HPDE6-E6E7 (cell line): ENCODE measurements at regions not wholly inside any gene's neighbourhood (a gene's known extent, or its start where the extent isn't known, plus 50 kb on each side); places are given as distances from the start of the nearest gene placed in this dataset.

Experiments used
- DNase-seq: peaks from one replicate; pipeline ENCODE4 v3.0.0; 2011; ENCODE audit warnings: missing footprints; ENCODE audit errors: extremely low spot score

- no peak for DNase-seq
Observed at GRCh38 chr20:6421321-6422248, 298.8 kb upstream of the FERMT1 start.

GRCh38 chr20:6420336-6420735 lies 297.5 kb upstream of the FERMT1 start:
- DNase-seq = no peak

GRCh38 chr20:6418732-6419131 lies 295.9 kb upstream of the FERMT1 start:
- no peak for DNase-seq

GRCh38 chr20:6416371-6416770 lies 293.5 kb upstream of the FERMT1 start:
- no peak for DNase-seq

GRCh38 chr20:6411651-6412050 lies 288.8 kb upstream of the FERMT1 start:
- DNase-seq = no peak

- DNase-seq = no peak
Observed at GRCh38 chr20:6410721-6411120, 287.9 kb upstream of the FERMT1 start.

- no peak for DNase-seq
Observed at GRCh38 chr20:6407163-6407562, 284.3 kb upstream of the FERMT1 start.

GRCh38 chr20:6401893-6402557 lies 279.2 kb upstream of the FERMT1 start:
- DNase-seq = no peak

GRCh38 chr20:6397115-6397514 lies 274.3 kb upstream of the FERMT1 start:
- no peak for DNase-seq

GRCh38 chr20:6395695-6396094 lies 272.9 kb upstream of the FERMT1 start:
- no peak for DNase-seq

GRCh38 chr20:6388671-6389197 lies 265.9 kb upstream of the FERMT1 start:
- DNase-seq = no peak

- DNase-seq = no peak
Observed at GRCh38 chr20:6384956-6385486, 262.2 kb upstream of the FERMT1 start.

GRCh38 chr20:6384380-6384779 lies 261.6 kb upstream of the FERMT1 start:
- DNase-seq = no peak

GRCh38 chr20:6381887-6382286 lies 259.1 kb upstream of the FERMT1 start:
- peak; percentile 32 for DNase-seq

- no peak for DNase-seq
Observed at GRCh38 chr20:6362245-6362644, 239.4 kb upstream of the FERMT1 start.

GRCh38 chr20:6360766-6361165 lies 237.9 kb upstream of the FERMT1 start:
- DNase-seq = no peak

GRCh38 chr20:6355754-6356451 lies 233.1 kb upstream of the FERMT1 start:
- no peak for DNase-seq

- no peak for DNase-seq
Observed at GRCh38 chr20:6348908-6349307, 226.1 kb upstream of the FERMT1 start.

GRCh38 chr20:6347916-6348315 lies 225.1 kb upstream of the FERMT1 start:
- DNase-seq = no peak

- DNase-seq = no peak
Observed at GRCh38 chr20:6341491-6341890, 218.7 kb upstream of the FERMT1 start.

GRCh38 chr20:6339176-6339575 lies 216.3 kb upstream of the FERMT1 start:
- no peak for DNase-seq

GRCh38 chr20:6333110-6333509 lies 210.3 kb upstream of the FERMT1 start:
- DNase-seq = no peak
